A673 (cell line): ENCODE measurements at regions not wholly inside any gene's neighbourhood (a gene's known extent, or its start where the extent isn't known, plus 50 kb on each side); places are given as distances from the start of the nearest gene placed in this dataset.

Source experiments
- CTCF ChIP-seq: fragments of 300-800, 200-600 bp; sonication (generic); conservative IDR thresholded peaks from 2 replicates; pipeline ENCODE4 v1.5.1; 2017; ENCODE audit warnings: low read depth, mild to moderate bottlenecking, antibody characterized with exemption, low read length, moderate library complexity, mixed read lengths
- EZH2 ChIP-seq: fragments of 200-600 bp; sonication (generic); IDR thresholded peaks from 2 replicates; pipeline ENCODE4 v1.6.1; 2017; ENCODE audit warnings: borderline replicate concordance, low read depth, mild to moderate bottlenecking, mixed read lengths, antibody characterized with exemption, low read length; ENCODE audit not compliant: poor library complexity, severe bottlenecking

- TF ChIP-seq EZH2: no peak
- no peak for TF ChIP-seq CTCF
These were observed 474.2 kb upstream of the FTMT start for GRCh38 chr5:121377461-121377860.
